Loucy (cell line): ENCODE measurements at regions not wholly inside any gene's neighbourhood (a gene's known extent, or its start where the extent isn't known, plus 50 kb on each side); places are given as distances from the start of the nearest gene placed in this dataset.

Experiments used
- H2AFZ ChIP-seq: fragments of 200-600 bp; sonication (generic); 2 replicates; pipeline ENCODE4 v1.6.0; 2016; ENCODE audit warnings: antibody characterized with exemption, mild to moderate bottlenecking, low read length, moderate library complexity
- H3F3A ChIP-seq: fragments of 200-600 bp; 2 replicates; pipeline ENCODE4 v1.6.0; 2016; ENCODE audit warnings: antibody characterized with exemption, low read depth, mild to moderate bottlenecking
- H3K27me3 ChIP-seq: fragments of 200-600 bp; sonication (generic); 2 replicates; pipeline ENCODE4 v1.6.1; 2014; ENCODE audit warnings: low read length, mild to moderate bottlenecking; ENCODE audit not compliant: insufficient read depth, poor library complexity, severe bottlenecking
- H3K36me3 ChIP-seq: fragments of 200-600 bp; sonication (generic); 2 replicates; pipeline ENCODE4 v1.6.1; 2016; ENCODE audit warnings: low read length; ENCODE audit not compliant: insufficient read depth
- H3K4me1 ChIP-seq: fragments of 200-600 bp; sonication (generic); 2 replicates; pipeline ENCODE4 v1.5.1; 2014; ENCODE audit warnings: low read length, mild to moderate bottlenecking; ENCODE audit not compliant: insufficient read depth, poor library complexity, severe bottlenecking
- H3K4me2 ChIP-seq: fragments of 200-600 bp; sonication (generic); 2 replicates; pipeline ENCODE4 v1.6.0; 2014; ENCODE audit warnings: antibody characterized with exemption, low read length, low read depth, mild to moderate bottlenecking; ENCODE audit not compliant: poor library complexity, severe bottlenecking
- H3K4me3 ChIP-seq: fragments of 200-600 bp; sonication (generic); 2 replicates; pipeline ENCODE4 v1.5.1; 2014; ENCODE audit warnings: low read length, mild to moderate bottlenecking, mixed read lengths; ENCODE audit not compliant: poor library complexity, severe bottlenecking
- H3K79me2 ChIP-seq: fragments of 200-600 bp; sonication (generic); 2 replicates; pipeline ENCODE4 v1.6.1; 2014; ENCODE audit warnings: low read length; ENCODE audit not compliant: insufficient read depth
- H3K9ac ChIP-seq: fragments of 200-600 bp; sonication (generic); 2 replicates; pipeline ENCODE4 v1.6.0; 2014; ENCODE audit warnings: mild to moderate bottlenecking, low read depth, low read length, moderate library complexity; ENCODE audit not compliant: poor library complexity, severe bottlenecking
- H3K9me2 ChIP-seq: fragments of 200-600 bp; sonication (generic); replicated peaks from 2 replicates; pipeline ENCODE4 v1.6.1; 2016; ENCODE audit warnings: low read depth, low read length, mixed read lengths
- H3K9me3 ChIP-seq: fragments of 200-600 bp; sonication (generic); 2 replicates; pipeline ENCODE4 v1.6.1; 2014; ENCODE audit warnings: mild to moderate bottlenecking, antibody characterized with exemption, low read length, low read depth; ENCODE audit not compliant: insufficient read depth
- H4K20me1 ChIP-seq: fragments of 200-600 bp; sonication (generic); 2 replicates; pipeline ENCODE4 v1.6.0; 2014; ENCODE audit warnings: antibody characterized with exemption, low read length, mild to moderate bottlenecking; ENCODE audit not compliant: insufficient read depth, poor library complexity, severe bottlenecking
- EZH2phosphoT487 ChIP-seq: fragments of 200-600 bp; IDR thresholded peaks from 2 replicates; pipeline ENCODE4 v1.6.1; 2018; ENCODE audit warnings: antibody characterized with exemption, mild to moderate bottlenecking, moderate library complexity, borderline replicate concordance
- TF ChIP-seq, protein P1 (sequence below): fragments of 200-600 bp; sonication (generic); conservative IDR thresholded peaks from 2 replicates; pipeline ENCODE4 v1.5.1; 2014; ENCODE audit warnings: mild to moderate bottlenecking, antibody characterized with exemption, low read length

DNA sequence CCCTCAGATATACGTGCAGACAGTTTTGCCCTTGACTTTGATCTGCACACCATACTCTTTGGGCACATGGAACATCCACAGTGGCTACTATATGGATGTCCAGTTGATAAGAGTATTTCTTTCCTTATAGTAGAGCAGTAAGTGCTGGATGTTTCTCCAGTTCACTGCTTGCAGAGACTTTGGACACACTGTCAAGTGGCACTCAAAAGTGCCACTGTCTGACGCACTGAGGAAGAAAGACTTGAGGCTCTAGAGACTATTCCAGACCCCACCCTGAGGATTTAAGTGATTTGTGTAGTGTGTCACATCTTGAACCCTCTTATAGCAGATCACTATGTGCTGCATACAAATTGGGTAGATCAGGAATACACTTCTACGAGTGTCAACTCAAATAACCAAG is 179.1 kb downstream of the GNAI1 start:
- H3K4me2 ChIP-seq = no peak overlapping the region
- H3K9me3 ChIP-seq = no peaks in the 10 kb centered on the region

DNA sequence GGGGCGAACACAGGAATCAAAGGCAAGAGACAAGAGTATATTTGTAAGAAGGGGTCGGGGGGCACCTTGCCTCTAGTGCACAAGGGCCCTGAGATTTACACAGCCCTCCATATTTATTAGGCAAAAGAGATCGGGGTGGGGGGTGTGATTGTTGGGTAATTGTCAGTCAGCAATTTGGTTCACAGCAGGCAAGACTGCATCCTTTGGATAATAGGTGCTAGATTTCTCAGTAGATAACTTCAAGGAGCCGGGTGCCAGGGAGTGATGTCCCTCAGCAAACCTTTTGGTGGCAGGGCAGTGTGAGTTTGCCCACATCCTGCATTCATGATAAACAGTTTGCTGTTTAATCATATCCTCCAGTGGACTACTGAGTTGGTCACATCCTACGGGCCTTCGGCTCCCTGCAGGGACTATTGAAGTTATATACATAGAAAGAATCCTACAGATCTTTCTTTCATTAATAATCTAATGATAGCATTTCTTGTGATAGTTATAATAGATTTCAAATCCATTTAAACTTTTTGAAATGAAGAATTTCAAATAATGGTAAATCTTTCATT is 178.5 kb downstream of the GNAI1 start:
- H3K27me3 ChIP-seq = no peaks in the 10 kb centered on the region
- H3K9me3 ChIP-seq = no peaks in the 10 kb centered on the region
- H3K36me3 ChIP-seq = no peaks in the 10 kb centered on the region
- H3K4me3 ChIP-seq = no peak overlapping the region
- no peaks in the 10 kb centered on the region for H3F3A ChIP-seq
- no peaks in the 10 kb centered on the region for H3K79me2 ChIP-seq
- H2AFZ ChIP-seq = no peak overlapping the region
- no peak overlapping the region for H3K4me2 ChIP-seq
- H3K4me1 ChIP-seq = peaks cover 6% of the 10 kb centered on the region
- TF ChIP-seq EZH2phosphoT487 = no peak
- TF ChIP-seq, protein P1, sequence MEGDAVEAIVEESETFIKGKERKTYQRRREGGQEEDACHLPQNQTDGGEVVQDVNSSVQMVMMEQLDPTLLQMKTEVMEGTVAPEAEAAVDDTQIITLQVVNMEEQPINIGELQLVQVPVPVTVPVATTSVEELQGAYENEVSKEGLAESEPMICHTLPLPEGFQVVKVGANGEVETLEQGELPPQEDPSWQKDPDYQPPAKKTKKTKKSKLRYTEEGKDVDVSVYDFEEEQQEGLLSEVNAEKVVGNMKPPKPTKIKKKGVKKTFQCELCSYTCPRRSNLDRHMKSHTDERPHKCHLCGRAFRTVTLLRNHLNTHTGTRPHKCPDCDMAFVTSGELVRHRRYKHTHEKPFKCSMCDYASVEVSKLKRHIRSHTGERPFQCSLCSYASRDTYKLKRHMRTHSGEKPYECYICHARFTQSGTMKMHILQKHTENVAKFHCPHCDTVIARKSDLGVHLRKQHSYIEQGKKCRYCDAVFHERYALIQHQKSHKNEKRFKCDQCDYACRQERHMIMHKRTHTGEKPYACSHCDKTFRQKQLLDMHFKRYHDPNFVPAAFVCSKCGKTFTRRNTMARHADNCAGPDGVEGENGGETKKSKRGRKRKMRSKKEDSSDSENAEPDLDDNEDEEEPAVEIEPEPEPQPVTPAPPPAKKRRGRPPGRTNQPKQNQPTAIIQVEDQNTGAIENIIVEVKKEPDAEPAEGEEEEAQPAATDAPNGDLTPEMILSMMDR = no peak
- H3K9me2 ChIP-seq = no peaks in the 10 kb centered on the region
- H3K9ac ChIP-seq = no peak overlapping the region
- no peaks in the 10 kb centered on the region for H4K20me1 ChIP-seq

More for the DNA sequence above, 179.1 kb downstream of the GNAI1 start:
- H3F3A ChIP-seq = no peaks in the 10 kb centered on the region
- no peak overlapping the region for H2AFZ ChIP-seq
- H3K4me3 ChIP-seq = no peak overlapping the region
- H3K4me1 ChIP-seq = peaks cover 6% of the 10 kb centered on the region
- H3K9ac ChIP-seq = no peak overlapping the region
- no peaks in the 10 kb centered on the region for H4K20me1 ChIP-seq
- H3K27me3 ChIP-seq = no peaks in the 10 kb centered on the region
- TF ChIP-seq, protein P1 = no peak
- no peak for TF ChIP-seq EZH2phosphoT487
- no peaks in the 10 kb centered on the region for H3K79me2 ChIP-seq
- H3K9me2 ChIP-seq = no peaks in the 10 kb centered on the region
- H3K36me3 ChIP-seq = no peaks in the 10 kb centered on the region

DNA sequence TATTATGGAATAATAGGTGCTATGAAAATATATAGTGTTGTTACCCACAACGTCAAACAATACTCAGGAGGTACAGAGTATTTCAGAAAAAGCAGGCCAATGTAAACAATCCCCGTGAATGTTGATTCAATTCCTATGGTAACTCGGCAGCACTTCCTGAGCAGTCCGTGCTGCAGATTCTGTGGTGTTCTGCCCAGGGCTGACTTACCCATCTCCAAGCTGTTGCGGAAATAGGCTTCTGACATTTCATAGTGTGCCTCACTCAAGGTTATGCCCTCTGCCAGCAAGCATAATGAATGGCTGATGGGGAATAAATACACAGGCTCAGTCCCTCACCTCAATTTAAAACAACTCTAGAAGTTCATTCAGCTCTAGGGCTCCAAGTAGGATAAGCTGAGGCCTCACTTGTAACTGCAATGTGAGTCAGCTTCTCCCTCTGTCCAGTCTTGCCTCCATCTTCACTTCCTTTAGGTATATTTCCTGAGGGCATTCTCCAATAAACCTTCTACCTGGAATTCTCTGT is 177.6 kb downstream of the GNAI1 start:
- no peak overlapping the region for H2AFZ ChIP-seq
- H4K20me1 ChIP-seq = no peaks in the 10 kb centered on the region
- no peak overlapping the region for H3K9ac ChIP-seq
- H3K79me2 ChIP-seq = no peaks in the 10 kb centered on the region
- no peaks in the 10 kb centered on the region for H3K9me2 ChIP-seq
- H3K36me3 ChIP-seq = no peaks in the 10 kb centered on the region
- TF ChIP-seq, protein P1 = no peak
- TF ChIP-seq EZH2phosphoT487 = no peak
- H3F3A ChIP-seq = no peaks in the 10 kb centered on the region
- H3K9me3 ChIP-seq = no peaks in the 10 kb centered on the region
- no peak overlapping the region for H3K4me3 ChIP-seq
- H3K27me3 ChIP-seq = no peaks in the 10 kb centered on the region
- H3K4me2 ChIP-seq = no peak overlapping the region
- peaks cover 6% of the 10 kb centered on the region for H3K4me1 ChIP-seq
